K562 (cell line): ENCODE measurements at regions not wholly inside any gene's neighbourhood (a gene's known extent, or its start where the extent isn't known, plus 50 kb on each side); places are given as distances from the start of the nearest gene placed in this dataset.

Source experiments
- ATAC-seq: fragments of 200-7000 bp; cut with Tn5 transposase; 3 replicates; pipeline ENCODE4 v1.9.1; 2020; ENCODE audit warnings: moderate library complexity
- BruUV-seq: library from RNA; stranded (reverse); fragments of 400-500 nt; replicated peaks from 2 replicates; lab custom pipeline; 2021; lab: Mats Ljungman, UMichigan
- CTCF ChIA-PET: fragments of 300-600 bp; formaldehyde crosslinking; extraction: SDS; loops from one replicate; lab custom pipeline; 2021; ENCODE audit warnings: low intra/inter-chr PET ratio; lab: Yijun Ruan, JAX
- POLR2A ChIA-PET: fragments of 300-600, 350-650 bp; sonication (Branson Sonifier 250); formaldehyde crosslinking; extraction: SDS; loops from one replicate; lab custom pipeline; 2021; ENCODE audit warnings: antibody characterized with exemption, inconsistent platforms; lab: Yijun Ruan, JAX
- DNase-seq, 4 experiments: peaks; one replicate each; pipeline versions ENCODE4 v3.0.0 to v3.0.0-alpha.2; 2011 to 2018; ENCODE audit warnings: low spot score in 3 of 4, mixed read lengths in 3 of 4; ENCODE audit errors: extremely low read depth in 1 of 4
- FAIRE-seq: peaks from 2 replicates; lab custom pipeline; 2011; peaks lifted over from hg19 to GRCh38; lab: Jason Lieb, UNC
- H2AFZ ChIP-seq: 2 replicates; pipeline ENCODE4 v1.6.0; 2011; ENCODE audit warnings: low read depth, low read length, control low read depth, inconsistent platforms
- H3K27ac ChIP-seq: fragments of 200-600 bp; 3 replicates; pipeline ENCODE4 v1.8.0; 2011; ENCODE audit warnings: low read depth, mild to moderate bottlenecking, control low read depth, inconsistent platforms, low read length, moderate library complexity, mixed read lengths; ENCODE audit errors: extremely low read depth
- H3K27me3 ChIP-seq, 2 experiments: fragments of 300-600 bp in 1 of 2; 2 replicates in 1 of 2; 3 replicates in 1 of 2; pipeline versions ENCODE4 v1.6.0 to v1.8.0; 2011; ENCODE audit warnings: inconsistent platforms in 2 of 2, low read length in 2 of 2, mild to moderate bottlenecking in 1 of 2, mixed read lengths in 1 of 2, moderate library complexity in 1 of 2; ENCODE audit not compliant: control insufficient read depth in 2 of 2, insufficient read depth in 2 of 2
- H3K36me3 ChIP-seq: fragments of 300-600 bp; 3 replicates; pipeline ENCODE4 v1.8.0; 2011; ENCODE audit warnings: mild to moderate bottlenecking, low read length, inconsistent platforms; ENCODE audit not compliant: control insufficient read depth, insufficient read depth
- H3K4me1 ChIP-seq, 2 experiments: fragments of 200-600 bp in 1 of 2; replicated peaks in 1 of 2; 2 replicates in 1 of 2; 3 replicates in 1 of 2; pipeline versions ENCODE4 v1.5.1 to v1.8.0; 2011; ENCODE audit warnings: inconsistent platforms in 2 of 2, low read length in 2 of 2, mild to moderate bottlenecking in 1 of 2, mixed read lengths in 1 of 2, moderate library complexity in 1 of 2; ENCODE audit not compliant: control insufficient read depth in 2 of 2, insufficient read depth in 2 of 2
- H3K4me2 ChIP-seq: 2 replicates; pipeline ENCODE4 v1.6.1; 2011; ENCODE audit warnings: low read length, control low read depth, inconsistent platforms, mixed read lengths; ENCODE audit not compliant: insufficient read depth
- H3K4me3 ChIP-seq: fragments of 200-600 bp; sonication (generic), shearing (Covaris generic); 2 replicates; pipeline ENCODE4 v1.5.1; 2016; ENCODE audit warnings: control low read depth, inconsistent platforms
- H3K79me2 ChIP-seq: fragments of 200-600 bp; 3 replicates; pipeline ENCODE4 v1.8.0; 2011; ENCODE audit warnings: low read length, inconsistent platforms; ENCODE audit not compliant: control insufficient read depth, insufficient read depth
- H3K9ac ChIP-seq, 2 experiments: 2 replicates each; pipeline versions ENCODE4 v1.6.0 to v1.6.1; 2011; ENCODE audit warnings: low read depth in 2 of 2, low read length in 2 of 2, control low read depth in 1 of 2, inconsistent platforms in 1 of 2, mild to moderate bottlenecking in 1 of 2, mixed read lengths in 1 of 2; ENCODE audit not compliant: insufficient read depth in 1 of 2
- H3K9me1 ChIP-seq: one replicate; pipeline ENCODE4 v1.6.0; 2011; ENCODE audit warnings: inconsistent platforms, mild to moderate bottlenecking, low read length, moderate library complexity; ENCODE audit not compliant: control insufficient read depth, insufficient read depth
- H3K9me3 ChIP-seq: replicated peaks from 2 replicates; pipeline ENCODE4 v1.5.1; 2011; ENCODE audit warnings: low read depth, low read length, inconsistent platforms; ENCODE audit not compliant: control insufficient read depth, insufficient read depth
- H4K20me1 ChIP-seq: replicated peaks from 2 replicates; pipeline ENCODE4 v1.6.1; 2011; ENCODE audit warnings: low read length, inconsistent platforms, mixed read lengths; ENCODE audit not compliant: control insufficient read depth, insufficient read depth
- CHCHD3 ChIP-seq: fragments of 250-450 bp; sonication (Bioruptor Pico); IDR thresholded peaks from 2 replicates; pipeline ENCODE4 v2.1.2; 2022; ENCODE audit warnings: mild to moderate bottlenecking
- COPS2 ChIP-seq: fragments of 450-650 bp; conservative IDR thresholded peaks from 2 replicates; pipeline ENCODE4 v1.6.1; 2016; ENCODE audit warnings: mild to moderate bottlenecking, moderate library complexity
- GABPA ChIP-seq: fragments of 200-800 bp; sonication (Bioruptor generic); conservative IDR thresholded peaks from 2 replicates; pipeline ENCODE4 v1.6.1; 2016; ENCODE audit warnings: low read depth, missing genetic modification characterization, missing compliant biosample characterization
- ID3 ChIP-seq, 2 experiments: fragments of 250-450 bp in 1 of 2; fragments of 450-650 bp in 1 of 2; sonication (Bioruptor Pico) in 1 of 2; IDR thresholded peaks; 2 replicates each; pipeline versions ENCODE4 v1.6.1 to v1.8.0; 2016 to 2021; ENCODE audit warnings: mild to moderate bottlenecking in 2 of 2, moderate library complexity in 2 of 2, missing compliant biosample characterization in 1 of 2, missing genetic modification characterization in 1 of 2
- ILF3 ChIP-seq: fragments of 450-650 bp; IDR thresholded peaks from 2 replicates; pipeline ENCODE4 v1.6.1; 2018; ENCODE audit warnings: antibody characterized with exemption, mild to moderate bottlenecking, moderate library complexity, borderline replicate concordance
- ILK ChIP-seq: fragments of 450-650 bp; IDR thresholded peaks from 2 replicates; pipeline ENCODE4 v1.6.1; 2016; ENCODE audit warnings: missing genetic modification characterization, low read depth, mild to moderate bottlenecking, missing compliant biosample characterization, moderate library complexity, borderline replicate concordance
- LEF1 ChIP-seq: fragments of 450-650 bp; IDR thresholded peaks from 2 replicates; pipeline ENCODE4 v1.6.1; 2016; ENCODE audit warnings: mild to moderate bottlenecking
- NR1H2 ChIP-seq: sonication (generic); formaldehyde crosslinking; IDR thresholded peaks from 2 replicates; pipeline ENCODE4 v1.4.0; 2020; ENCODE audit warnings: mild to moderate bottlenecking, missing genetic modification reagents
- NR2C2 ChIP-seq, 2 experiments: fragments of 200-800 bp in 1 of 2; sonication (Bioruptor generic) in 1 of 2; sonication (generic) in 1 of 2; formaldehyde crosslinking in 1 of 2; IDR thresholded peaks; 2 replicates each; pipeline versions ENCODE4 v1.6.1 to v1.8.0; 2016 to 2022; ENCODE audit warnings: mild to moderate bottlenecking in 1 of 2, missing compliant biosample characterization in 1 of 2, missing genetic modification characterization in 1 of 2, missing genetic modification reagents in 1 of 2
- PRDM10 ChIP-seq: fragments of 450-650 bp; IDR thresholded peaks from 2 replicates; pipeline ENCODE4 v1.6.1; 2018; ENCODE audit not compliant: partially characterized antibody
- STAT5A ChIP-seq: IDR thresholded peaks from 2 replicates; pipeline ENCODE4 v1.6.1; 2012; ENCODE audit warnings: low read length, inconsistent platforms, borderline replicate concordance
- STAT5B ChIP-seq: fragments of 250-450 bp; sonication (Bioruptor Pico); IDR thresholded peaks from 2 replicates; pipeline ENCODE4 v1.8.0; 2021; ENCODE audit warnings: mild to moderate bottlenecking, inconsistent platforms
- TOE1 ChIP-seq, 2 experiments: fragments of 450-650 bp in 1 of 2; sonication (generic) in 1 of 2; formaldehyde crosslinking in 1 of 2; IDR thresholded peaks; 2 replicates each; pipeline versions ENCODE4 v1.7.1 to v1.8.0; 2016 to 2022; ENCODE audit warnings: borderline replicate concordance in 2 of 2, mild to moderate bottlenecking in 2 of 2, antibody characterized with exemption in 1 of 2, inconsistent platforms in 1 of 2, low read depth in 1 of 2, missing genetic modification reagents in 1 of 2, moderate library complexity in 1 of 2
- WHSC1 ChIP-seq: IDR thresholded peaks from one replicate; pipeline ENCODE4 v1.6.1; 2012; ENCODE audit warnings: low read length, control low read depth, inconsistent platforms
- ZZZ3 ChIP-seq: fragments of 450-650 bp; IDR thresholded peaks from 2 replicates; pipeline ENCODE4 v1.6.1; 2016; ENCODE audit warnings: antibody characterized with exemption, mild to moderate bottlenecking, moderate library complexity
- WGBS: fragments of 100-300 bp; shearing (Covaris generic); methylation state at CpG from one replicate; pipeline ENCODE4 v1.1.6; 2016; ENCODE audit warnings: low coverage, mixed read lengths; ENCODE audit not compliant: insufficient coverage; ENCODE audit errors: missing lambda C conversion rate; 5-methylcytosine and 5-hydroxymethylcytosine counted together
- in situ Hi-C: fragments of 300-500 bp; cut with MboI; formaldehyde crosslinking; loops from 4 replicates; pipeline ENCODE4 v1.15.0; 2018; ENCODE audit warnings: inconsistent platforms, mixed read lengths
- intact Hi-C: fragments of 100-400 bp; cut with micrococcal nuclease; formaldehyde crosslinking; loops from 2 replicates; pipeline ENCODE4 v1.14.2; 2022

- no peak for ATAC-seq
Observed at GRCh38 chr12:58981961-58982360, 61.7 kb upstream of the LRIG3 start.

GRCh38 chr12:58980768-58981167 is 60.5 kb upstream of the LRIG3 start:
- no peak for FAIRE-seq
- Histone ChIP-seq H3K79me2 (no peaks in the 10 kb centered on the region), H3K9ac (no peak overlapping the region), H2AFZ (no peak overlapping the region), H3K9me3 (no peaks in the 10 kb centered on the region), H4K20me1 (no peaks in the 10 kb centered on the region), H3K4me1 (no peaks in the 10 kb centered on the region), H3K27me3 (no peaks in the 10 kb centered on the region), H3K9me1 (no peaks in the 10 kb centered on the region), H3K36me3 (no peaks in the 10 kb centered on the region), H3K4me3 (no peak overlapping the region), H3K4me2 (no peak overlapping the region), H3K27ac (no peak overlapping the region)
- in situ Hi-C loops (no loop called here), intact Hi-C loops (no loop called here)
- no peak for ATAC-seq
- CTCF ChIA-PET = no interaction called here
- POLR2A ChIA-PET = no interaction called here
- 0% methylated on average over 1 of the region's 1 CpG for WGBS
- BruUV-seq = no TSS peak
- DNase-seq = no peak
- TF ChIP-seq TOE1 (IDR thresholded peaks at IDR 0.05; ENCODE audit: borderline replicate concordance) (no peak), TOE1 (CRISPR knock-in tag; IDR thresholded peaks at IDR 0.05; ENCODE audit: borderline replicate concordance, low read depth) (no peak), NR1H2 (CRISPR knock-in tag) (no peak), ILK (tag) (no peak), STAT5B (CRISPR knock-in tag) (no peak), ILF3 (no peak), GABPA (tag) (no peak), PRDM10 (no peak), NR2C2 (CRISPR knock-in tag; IDR thresholded peaks at IDR 0.05) (no peak), NR2C2 (tag; IDR thresholded peaks at IDR 0.05) (no peak)

More at GRCh38 chr12:58981961-58982360, 61.7 kb upstream of the LRIG3 start:
- ChIA-PET POLR2A (no interaction called here), CTCF (no interaction called here)
- in situ Hi-C loops = no loop called here
- Histone ChIP-seq H3K9me3 (no peaks in the 10 kb centered on the region), H2AFZ (no peak overlapping the region), H3K27ac (no peak overlapping the region), H3K4me1 (no peaks in the 10 kb centered on the region), H3K4me3 (no peak overlapping the region), H3K36me3 (no peaks in the 10 kb centered on the region), H3K27me3 (no peaks in the 10 kb centered on the region), H4K20me1 (no peaks in the 10 kb centered on the region), H3K9ac (no peak overlapping the region), H3K9me1 (no peaks in the 10 kb centered on the region), H3K79me2 (no peaks in the 10 kb centered on the region), H3K4me2 (no peak overlapping the region)
- BruUV-seq = no TSS peak
- FAIRE-seq = no peak
- intact Hi-C loops = no loop called here
- TF ChIP-seq ZZZ3 (no peak), ID3 (CRISPR knock-in tag; IDR thresholded peaks at IDR 0.05) (no peak), ID3 (tag; IDR thresholded peaks at IDR 0.05) (no peak), CHCHD3 (CRISPR knock-in tag) (no peak), LEF1 (no peak), WHSC1 (no peak), COPS2 (no peak), STAT5A (no peak)
- DNase-seq = no peak
- WGBS = 2% methylated on average over 3 of the region's 3 CpGs
